Ascending aorta (tissue), 2 donors: ENCODE measurements at regions not wholly inside any gene's neighbourhood (a gene's known extent, or its start where the extent isn't known, plus 50 kb on each side); places are given as distances from the start of the nearest gene placed in this dataset.

Experiments used
- DNase-seq, 2 donors: peaks; one replicate each; pipeline ENCODE4 v3.0.0-alpha.2; 2019; ENCODE audit warnings: low spot score in 2 of 2
- H3K27ac ChIP-seq, 2 donors: fragments of 200-600 bp; sonication (generic); one replicate each; pipeline ENCODE4 v1.5.1; 2016 to 2017; ENCODE audit warnings: mild to moderate bottlenecking in 1 of 2
- H3K27me3 ChIP-seq: fragments of 200-600 bp; sonication (generic); one replicate; pipeline ENCODE4 v1.5.1; 2017
- H3K36me3 ChIP-seq, 2 donors: fragments of 200-600 bp; sonication (generic); one replicate each; pipeline ENCODE4 v1.5.1; 2016
- H3K4me1 ChIP-seq, 2 donors: fragments of 200-600 bp; sonication (generic); one replicate each; pipeline ENCODE4 v1.5.1; 2016 to 2017; ENCODE audit warnings: mild to moderate bottlenecking in 1 of 2
- H3K4me3 ChIP-seq, 2 donors: fragments of 200-600 bp; sonication (generic); one replicate each; pipeline ENCODE4 v1.5.1; 2016 to 2017; ENCODE audit warnings: mild to moderate bottlenecking in 1 of 2
- H3K9me3 ChIP-seq, 2 donors: fragments of 200-600 bp; sonication (generic); one replicate each; pipeline ENCODE4 v1.5.1; 2016
- CTCF ChIP-seq, 3 experiments: fragments of 200-600 bp in 2 of 3; fragments of 450-650 bp in 1 of 3; sonication (generic) in 2 of 3; IDR thresholded peaks; one replicate each; pipeline ENCODE4 v1.5.1; 2016 to 2019; ENCODE audit warnings: antibody characterized with exemption in 3 of 3, mild to moderate bottlenecking in 1 of 3, moderate library complexity in 1 of 3
- intact Hi-C: fragments of 100-400 bp; cut with DNase I; formaldehyde crosslinking; loops from one replicate; pipeline ENCODE4 v1.15.1; 2023

GRCh38 chr20:40956542-40957264 is 71.9 kb upstream of the TOP1 start:
- DNase-seq, result no peak
- H3K36me3 ChIP-seq, result no peaks in the 10 kb centered on the region
- H3K4me3 ChIP-seq, result no peak overlapping the region
- no peaks in the 10 kb centered on the region for H3K27me3 ChIP-seq
- intact Hi-C loops, result no loop called here
- H3K27ac ChIP-seq, result no peak overlapping the region
- no peaks in the 10 kb centered on the region for H3K4me1 ChIP-seq
- no peaks in the 10 kb centered on the region for H3K9me3 ChIP-seq
- no peak for TF ChIP-seq CTCF (IDR thresholded peaks at IDR 0.05)

GRCh38 chr20:40957265-40957760 is 71.3 kb upstream of the TOP1 start:
- no peak for DNase-seq
- no peak overlapping the region for H3K4me3 ChIP-seq
- H3K27ac ChIP-seq, result no peak overlapping the region
- H3K9me3 ChIP-seq, result no peaks in the 10 kb centered on the region
- no peak for TF ChIP-seq CTCF (IDR thresholded peaks at IDR 0.05)
- intact Hi-C loops, result no loop called here
- no peaks in the 10 kb centered on the region for H3K27me3 ChIP-seq
- H3K36me3 ChIP-seq, result no peaks in the 10 kb centered on the region
- no peaks in the 10 kb centered on the region for H3K4me1 ChIP-seq

- intact Hi-C loops, result no loop called here
- no peaks in the 10 kb centered on the region for H3K9me3 ChIP-seq
- no peak overlapping the region for H3K4me3 ChIP-seq
- TF ChIP-seq CTCF (IDR thresholded peaks at IDR 0.05), result no peak
- no peaks in the 10 kb centered on the region for H3K36me3 ChIP-seq
- DNase-seq, result peak in 1 of 2 donors; percentile 33
- H3K27me3 ChIP-seq, result no peaks in the 10 kb centered on the region
- no peak overlapping the region for H3K27ac ChIP-seq
- H3K4me1 ChIP-seq, result no peaks in the 10 kb centered on the region
Measured at GRCh38 chr20:40958598-40958997, 70.0 kb upstream of the TOP1 start.

GRCh38 chr20:40959325-40960092 is 69.1 kb upstream of the TOP1 start:
- Histone ChIP-seq H3K4me1 (no peaks in the 10 kb centered on the region), H3K36me3 (no peaks in the 10 kb centered on the region), H3K27ac (no peak overlapping the region), H3K4me3 (no peak overlapping the region), H3K9me3 (no peaks in the 10 kb centered on the region), H3K27me3 (no peaks in the 10 kb centered on the region)
- no peak for TF ChIP-seq CTCF (IDR thresholded peaks at IDR 0.05)
- intact Hi-C loops, result loop anchor here (5.0 to 10.0 kb wide), 4 partner anchors 695 to 1907 kb away; no protein-coding TSS in a partner anchor
- peak in 1 of 2 donors; percentile 50 for DNase-seq

GRCh38 chr20:40960101-40960500 is 68.5 kb upstream of the TOP1 start:
- no peaks in the 10 kb centered on the region for H3K27me3 ChIP-seq
- no peaks in the 10 kb centered on the region for H3K4me1 ChIP-seq
- H3K36me3 ChIP-seq, result no peaks in the 10 kb centered on the region
- no peak overlapping the region for H3K27ac ChIP-seq
- TF ChIP-seq CTCF (IDR thresholded peaks at IDR 0.05), result no peak
- no peak overlapping the region for H3K4me3 ChIP-seq
- intact Hi-C loops, result loop anchor here (5.0 to 10.0 kb wide), 4 partner anchors 695 to 1908 kb away; no protein-coding TSS in a partner anchor
- no peaks in the 10 kb centered on the region for H3K9me3 ChIP-seq
- DNase-seq, result no peak
